ENCODE measurements at regions not wholly inside any gene's neighbourhood (a gene's known extent, or its start where the extent isn't known, plus 50 kb on each side); places are given as distances from the start of the nearest gene placed in this dataset.

DNA sequence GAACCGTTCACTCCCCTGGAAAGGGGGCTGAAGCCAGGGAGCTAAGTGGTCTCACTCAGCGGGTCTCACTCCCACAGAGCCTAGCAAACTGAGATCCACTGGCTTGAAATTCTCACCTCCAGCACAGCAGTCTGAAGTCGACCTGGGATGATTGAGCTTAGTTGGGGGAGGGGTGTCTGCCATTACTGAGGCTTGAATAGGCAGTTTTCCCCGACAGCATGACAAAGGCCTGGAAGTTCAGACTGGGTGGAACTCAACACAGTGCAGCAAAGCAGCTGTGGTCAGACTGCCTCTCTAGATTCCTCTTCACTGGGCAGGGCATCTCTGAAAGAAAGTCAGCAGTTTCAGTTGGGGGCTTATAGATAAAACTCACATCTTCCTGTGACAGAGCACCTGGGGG is 292.5 kb downstream of the NUP35 start (continued):
- TF ChIP-seq, protein P1, sequence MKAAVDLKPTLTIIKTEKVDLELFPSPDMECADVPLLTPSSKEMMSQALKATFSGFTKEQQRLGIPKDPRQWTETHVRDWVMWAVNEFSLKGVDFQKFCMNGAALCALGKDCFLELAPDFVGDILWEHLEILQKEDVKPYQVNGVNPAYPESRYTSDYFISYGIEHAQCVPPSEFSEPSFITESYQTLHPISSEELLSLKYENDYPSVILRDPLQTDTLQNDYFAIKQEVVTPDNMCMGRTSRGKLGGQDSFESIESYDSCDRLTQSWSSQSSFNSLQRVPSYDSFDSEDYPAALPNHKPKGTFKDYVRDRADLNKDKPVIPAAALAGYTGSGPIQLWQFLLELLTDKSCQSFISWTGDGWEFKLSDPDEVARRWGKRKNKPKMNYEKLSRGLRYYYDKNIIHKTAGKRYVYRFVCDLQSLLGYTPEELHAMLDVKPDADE (IDR thresholded peaks at IDR 0.05), result no peak
- TF ChIP-seq NANOG (IDR thresholded peaks at IDR 0.05; ENCODE audit: borderline replicate concordance), result no peak
- TF ChIP-seq CREB1 (CRISPR knock-in tag; IDR thresholded peaks at IDR 0.05; ENCODE audit: low read depth), result no peak
- no peak for TF ChIP-seq EZH2phosphoT487 (IDR thresholded peaks at IDR 0.05; ENCODE audit: unreplicated experiment)
- TF ChIP-seq EZH2 (IDR thresholded peaks at IDR 0.05; ENCODE audit: low read depth, unreplicated experiment), result no peak
- no peak for TF ChIP-seq POLR2AphosphoS5 (IDR thresholded peaks at IDR 0.05; ENCODE audit: low read depth)
- TF ChIP-seq CTCF (conservative IDR thresholded peaks at IDR 0.05; ENCODE audit: low read depth in 2 of 2), result no peak
- TF ChIP-seq, protein P2, sequence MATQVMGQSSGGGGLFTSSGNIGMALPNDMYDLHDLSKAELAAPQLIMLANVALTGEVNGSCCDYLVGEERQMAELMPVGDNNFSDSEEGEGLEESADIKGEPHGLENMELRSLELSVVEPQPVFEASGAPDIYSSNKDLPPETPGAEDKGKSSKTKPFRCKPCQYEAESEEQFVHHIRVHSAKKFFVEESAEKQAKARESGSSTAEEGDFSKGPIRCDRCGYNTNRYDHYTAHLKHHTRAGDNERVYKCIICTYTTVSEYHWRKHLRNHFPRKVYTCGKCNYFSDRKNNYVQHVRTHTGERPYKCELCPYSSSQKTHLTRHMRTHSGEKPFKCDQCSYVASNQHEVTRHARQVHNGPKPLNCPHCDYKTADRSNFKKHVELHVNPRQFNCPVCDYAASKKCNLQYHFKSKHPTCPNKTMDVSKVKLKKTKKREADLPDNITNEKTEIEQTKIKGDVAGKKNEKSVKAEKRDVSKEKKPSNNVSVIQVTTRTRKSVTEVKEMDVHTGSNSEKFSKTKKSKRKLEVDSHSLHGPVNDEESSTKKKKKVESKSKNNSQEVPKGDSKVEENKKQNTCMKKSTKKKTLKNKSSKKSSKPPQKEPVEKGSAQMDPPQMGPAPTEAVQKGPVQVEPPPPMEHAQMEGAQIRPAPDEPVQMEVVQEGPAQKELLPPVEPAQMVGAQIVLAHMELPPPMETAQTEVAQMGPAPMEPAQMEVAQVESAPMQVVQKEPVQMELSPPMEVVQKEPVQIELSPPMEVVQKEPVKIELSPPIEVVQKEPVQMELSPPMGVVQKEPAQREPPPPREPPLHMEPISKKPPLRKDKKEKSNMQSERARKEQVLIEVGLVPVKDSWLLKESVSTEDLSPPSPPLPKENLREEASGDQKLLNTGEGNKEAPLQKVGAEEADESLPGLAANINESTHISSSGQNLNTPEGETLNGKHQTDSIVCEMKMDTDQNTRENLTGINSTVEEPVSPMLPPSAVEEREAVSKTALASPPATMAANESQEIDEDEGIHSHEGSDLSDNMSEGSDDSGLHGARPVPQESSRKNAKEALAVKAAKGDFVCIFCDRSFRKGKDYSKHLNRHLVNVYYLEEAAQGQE (IDR thresholded peaks at IDR 0.05; ENCODE audit: unreplicated experiment), result no peak
- TF ChIP-seq STAT1 (IDR thresholded peaks at IDR 0.05; ENCODE audit: unreplicated experiment), result no peak
- TF ChIP-seq ZNF114 (CRISPR knock-in tag; IDR thresholded peaks at IDR 0.05), result no peak

GRCh38 chr2:183426825-183427224 is 302.6 kb downstream of the NUP35 start:
- Histone ChIP-seq H3K9me2 (ENCODE audit: insufficient read depth) (no peaks in the 10 kb centered on the region), H4K20me1 (replicated peaks; ENCODE audit: insufficient read depth) (no peaks in the 10 kb centered on the region), H3K4me2 (no peak overlapping the region), H3K4me3 (no peak overlapping the region), H3K36me3 (ENCODE audit: insufficient read depth) (peaks cover 6% of the 10 kb centered on the region; the same call in 1 of the 2 replicates), H3K4me1 (ENCODE audit: insufficient read depth) (no peaks in the 10 kb centered on the region), H3K79me2 (replicated peaks; ENCODE audit: insufficient read depth) (no peaks in the 10 kb centered on the region), H3K27ac (ENCODE audit: low read depth) (no peak overlapping the region), H2AFZ (no peak overlapping the region), H3K27me3 (ENCODE audit: insufficient read depth) (no peaks in the 10 kb centered on the region), H3F3A (replicated peaks; ENCODE audit: low read depth) (no peaks in the 10 kb centered on the region)
- Mint-ChIP-seq H3K36me3 (ENCODE audit: low read depth) (peaks cover 3% of the 10 kb centered on the region; the same call in 1 of the 3 replicates), H3K27ac (no peak overlapping the region), H3K4me1 (peaks cover 4% of the 10 kb centered on the region; the same call in 2 of the 3 replicates), H3K4me3 (no peak overlapping the region), H3K27me3 (ENCODE audit: insufficient read depth, low read depth, poor library complexity) (peaks cover 2% of the 10 kb centered on the region), H3K9me3 (peaks cover 8% of the 10 kb centered on the region)
- ATAC-seq, result no peak
- no peak for DNase-seq (ENCODE audit: low spot score)
- no peak for TF ChIP-seq ZNF114 (CRISPR knock-in tag; IDR thresholded peaks at IDR 0.05)
- no peak for TF ChIP-seq ZNF331 (CRISPR knock-in tag; IDR thresholded peaks at IDR 0.05; ENCODE audit: low read depth)
- no peak for TF ChIP-seq CTCF (conservative IDR thresholded peaks at IDR 0.05; ENCODE audit: low read depth in 2 of 2)
- no peak for TF ChIP-seq NANOG (IDR thresholded peaks at IDR 0.05; ENCODE audit: borderline replicate concordance)
- no peak for TF ChIP-seq EZH2phosphoT487 (IDR thresholded peaks at IDR 0.05; ENCODE audit: unreplicated experiment)

Data from GM23338 (cell line).